Breast epithelium (tissue), 4 donors: ENCODE measurements at regions not wholly inside any gene's neighbourhood (a gene's known extent, or its start where the extent isn't known, plus 50 kb on each side); places are given as distances from the start of the nearest gene placed in this dataset.

Experiments used
- DNase-seq, 2 donors: peaks; one replicate each; pipeline ENCODE4 v3.0.0-alpha.2; 2019; ENCODE audit warnings: low spot score in 2 of 2
- H3K27ac ChIP-seq, 2 donors: fragments of 200-600 bp; sonication (generic) in 1 of 2; one replicate each; pipeline ENCODE4 v1.5.1; 2016 to 2019; ENCODE audit warnings: mild to moderate bottlenecking in 1 of 2
- H3K27me3 ChIP-seq, 2 donors: fragments of 200-600 bp; sonication (generic) in 1 of 2; one replicate each; pipeline versions ENCODE4 v1.5.1 to v1.6.0; 2017 to 2019; ENCODE audit warnings: control low read depth in 1 of 2, mild to moderate bottlenecking in 1 of 2
- H3K36me3 ChIP-seq: fragments of 200-600 bp; one replicate; pipeline ENCODE4 v1.5.1; 2019
- H3K4me1 ChIP-seq, 2 donors: fragments of 200-600 bp; sonication (generic); one replicate each; pipeline ENCODE4 v1.5.1; 2016 to 2019; ENCODE audit warnings: control low read depth in 1 of 2
- H3K4me3 ChIP-seq, 3 donors: fragments of 200-600 bp; sonication (generic); 1 replicate in 2 of 3; 2 replicates in 1 of 3; pipeline ENCODE4 v1.5.1; 2016 to 2019; ENCODE audit warnings: mild to moderate bottlenecking in 3 of 3, moderate library complexity in 2 of 3
- H3K9me3 ChIP-seq, 2 donors: fragments of 200-600 bp; sonication (generic) in 1 of 2; one replicate each; pipeline ENCODE4 v1.5.1; 2016 to 2019; ENCODE audit warnings: control low read depth in 1 of 2
- CTCF ChIP-seq, 3 donors: fragments of 450-650 bp; IDR thresholded peaks; one replicate each; pipeline ENCODE4 v1.5.1; 2016 to 2017; ENCODE audit warnings: antibody characterized with exemption in 3 of 3, mild to moderate bottlenecking in 3 of 3, moderate library complexity in 3 of 3
- POLR2A ChIP-seq: fragments of 450-650 bp; IDR thresholded peaks from one replicate; pipeline ENCODE4 v1.6.1; 2016; ENCODE audit warnings: antibody characterized with exemption, mild to moderate bottlenecking, moderate library complexity
- POLR2AphosphoS5 ChIP-seq, 3 donors: sonication (generic); formaldehyde crosslinking; IDR thresholded peaks; one replicate each; pipeline ENCODE4 v1.6.1; 2017; ENCODE audit warnings: antibody characterized with exemption in 3 of 3
- intact Hi-C: fragments of 100-400 bp; cut with DNase I; formaldehyde crosslinking; loops from one replicate; pipeline ENCODE4 v1.15.1; 2023; ENCODE audit warnings: low total_unique reads

- Histone ChIP-seq H3K4me3 (no peak overlapping the region), H3K27ac (no peak overlapping the region), H3K27me3 (no peaks in the 10 kb centered on the region), H3K36me3 (no peaks in the 10 kb centered on the region), H3K4me1 (no peaks in the 10 kb centered on the region), H3K9me3 (no peaks in the 10 kb centered on the region)
- intact Hi-C loops: no loop called here
- TF ChIP-seq CTCF (IDR thresholded peaks at IDR 0.05): no peak
- no peak for TF ChIP-seq POLR2A
- no peak for TF ChIP-seq POLR2AphosphoS5 (IDR thresholded peaks at IDR 0.05)
- DNase-seq: no peak
Observed at GRCh38 chr13:76223999-76224398, 587.9 kb downstream of the LMO7 start.

GRCh38 chr13:76223565-76223964 lies 587.4 kb downstream of the LMO7 start:
- H3K27ac ChIP-seq: no peak overlapping the region
- H3K4me1 ChIP-seq: no peaks in the 10 kb centered on the region
- H3K36me3 ChIP-seq: no peaks in the 10 kb centered on the region
- intact Hi-C loops: no loop called here
- H3K4me3 ChIP-seq: no peak overlapping the region
- DNase-seq: no peak
- TF ChIP-seq POLR2A (no peak), POLR2AphosphoS5 (IDR thresholded peaks at IDR 0.05) (no peak), CTCF (IDR thresholded peaks at IDR 0.05) (no peak)
- no peaks in the 10 kb centered on the region for H3K27me3 ChIP-seq
- H3K9me3 ChIP-seq: no peaks in the 10 kb centered on the region

DNA sequence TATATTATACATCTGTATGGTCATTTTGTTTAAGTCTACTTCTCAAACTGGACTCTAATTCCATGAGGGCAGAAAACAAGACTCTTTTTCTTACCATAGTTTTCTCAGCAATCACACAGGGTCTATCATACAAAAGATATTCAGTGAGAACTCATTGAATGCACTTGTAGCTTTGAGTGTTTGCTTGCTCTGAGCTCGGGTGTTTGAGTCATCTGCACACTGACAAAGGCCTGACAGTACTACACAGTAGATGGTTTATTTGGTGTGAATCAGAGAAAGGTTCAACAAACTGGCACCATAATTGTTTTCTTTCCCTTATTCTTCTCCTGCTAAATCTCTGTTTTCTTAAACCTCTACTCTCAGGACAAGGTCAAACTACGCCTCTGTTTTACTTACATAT lies 586.4 kb downstream of the LMO7 start:
- no peaks in the 10 kb centered on the region for H3K27me3 ChIP-seq
- H3K27ac ChIP-seq: no peak overlapping the region
- no peak for DNase-seq
- H3K4me1 ChIP-seq: no peaks in the 10 kb centered on the region
- no peak for TF ChIP-seq CTCF (IDR thresholded peaks at IDR 0.05)
- TF ChIP-seq POLR2AphosphoS5 (IDR thresholded peaks at IDR 0.05): no peak
- no peak for TF ChIP-seq POLR2A
- H3K4me3 ChIP-seq: no peak overlapping the region
- intact Hi-C loops: no loop called here
- no peaks in the 10 kb centered on the region for H3K9me3 ChIP-seq
- no peaks in the 10 kb centered on the region for H3K36me3 ChIP-seq

GRCh38 chr13:76216729-76217128 lies 580.6 kb downstream of the LMO7 start:
- TF ChIP-seq CTCF (IDR thresholded peaks at IDR 0.05) (no peak), POLR2AphosphoS5 (IDR thresholded peaks at IDR 0.05) (no peak), POLR2A (no peak)
- Histone ChIP-seq H3K27ac (no peak overlapping the region), H3K9me3 (no peaks in the 10 kb centered on the region), H3K36me3 (no peaks in the 10 kb centered on the region), H3K27me3 (no peaks in the 10 kb centered on the region), H3K4me1 (no peaks in the 10 kb centered on the region), H3K4me3 (no peak overlapping the region)
- intact Hi-C loops: no loop called here
- DNase-seq: no peak

DNA sequence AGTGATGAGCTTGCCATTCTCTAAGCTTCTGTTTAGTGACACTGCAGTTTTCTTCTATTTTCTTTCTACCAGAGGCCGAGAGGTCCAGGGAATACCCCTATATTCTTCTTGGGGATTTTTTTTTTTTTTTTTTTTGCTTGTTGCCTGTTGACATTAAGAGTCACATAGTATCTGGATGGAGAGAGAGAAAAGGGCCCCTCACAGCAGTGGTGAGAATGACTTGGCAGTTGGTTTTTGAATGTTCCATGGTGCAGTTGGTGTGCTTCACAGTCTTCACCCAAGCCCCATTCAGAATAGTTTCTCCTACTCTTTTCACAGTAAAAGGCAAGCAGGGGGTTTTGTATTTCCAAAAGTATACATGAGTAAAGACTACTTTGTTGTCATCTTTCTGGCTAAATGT lies 577.9 kb downstream of the LMO7 start:
- H3K27me3 ChIP-seq: no peaks in the 10 kb centered on the region
- no peak overlapping the region for H3K27ac ChIP-seq
- TF ChIP-seq POLR2A (no peak), CTCF (IDR thresholded peaks at IDR 0.05) (no peak), POLR2AphosphoS5 (IDR thresholded peaks at IDR 0.05) (no peak)
- intact Hi-C loops: no loop called here
- no peaks in the 10 kb centered on the region for H3K4me1 ChIP-seq
- no peak for DNase-seq
- no peaks in the 10 kb centered on the region for H3K36me3 ChIP-seq
- no peak overlapping the region for H3K4me3 ChIP-seq
- no peaks in the 10 kb centered on the region for H3K9me3 ChIP-seq
